ENCODE measurements at regions not wholly inside any gene's neighbourhood (a gene's known extent, or its start where the extent isn't known, plus 50 kb on each side); places are given as distances from the start of the nearest gene placed in this dataset.

- TF ChIP-seq CTCF (conservative IDR thresholded peaks at IDR 0.05; ENCODE audit: low read depth, low read length) (no peak), EZH2 (IDR thresholded peaks at IDR 0.05; ENCODE audit: borderline replicate concordance, low read depth, low read length, poor library complexity, severe bottlenecking) (no peak)
These were observed 128.5 kb upstream of the FRMD6 start for GRCh38 chr14:51523243-51523642.

All from A673 (cell line).